ENCODE measurements at regions not wholly inside any gene's neighbourhood (a gene's known extent, or its start where the extent isn't known, plus 50 kb on each side); places are given as distances from the start of the nearest gene placed in this dataset.

- H3K4me1 ChIP-seq (ENCODE audit: control insufficient read depth in 1 of 2, insufficient read depth in 2 of 2, low read length in 2 of 2), result no peaks in the 10 kb centered on the region
- no peak for DNase-seq (ENCODE audit: low read depth, low spot score)
- H3K4me2 ChIP-seq (ENCODE audit: low read length), result no peak overlapping the region
- H3K9me2 ChIP-seq (ENCODE audit: insufficient read depth), result no peaks in the 10 kb centered on the region
- no peak overlapping the region for H3K27ac ChIP-seq (ENCODE audit: low read depth, low read length)
- no peaks in the 10 kb centered on the region for H4K20me1 ChIP-seq (ENCODE audit: insufficient read depth)
- TF ChIP-seq ATF3 (IDR thresholded peaks at IDR 0.05) (no peak), REST (IDR thresholded peaks at IDR 0.05; ENCODE audit: low read depth) (no peak), EZH2 (IDR thresholded peaks at IDR 0.05) (no peak), SIN3A (IDR thresholded peaks at IDR 0.05; ENCODE audit: low read depth) (no peak), CBX3 (IDR thresholded peaks at IDR 0.05; ENCODE audit: low read depth) (no peak), ZNF274 (IDR thresholded peaks at IDR 0.05; ENCODE audit: low read depth, low read length) (no peak), POLR2AphosphoS5 (IDR thresholded peaks at IDR 0.05; ENCODE audit: low read depth, low read length) (no peak), ELF1 (IDR thresholded peaks at IDR 0.05; ENCODE audit: borderline replicate concordance, low read depth) (no peak), SRF (IDR thresholded peaks at IDR 0.05; ENCODE audit: low read depth) (no peak), FOSL1 (IDR thresholded peaks at IDR 0.05; ENCODE audit: low read depth) (no peak), YY1 (IDR thresholded peaks at IDR 0.05; ENCODE audit: extremely low read depth, insufficient replicate concordance, low read depth, low read length) (no peak), SP1 (IDR thresholded peaks at IDR 0.05; ENCODE audit: low read depth) (no peak), EGR1 (IDR thresholded peaks at IDR 0.05; ENCODE audit: low read depth) (no peak), POLR2A (IDR thresholded peaks at IDR 0.05; ENCODE audit: borderline replicate concordance, extremely low read depth, insufficient read depth, insufficient read length) (no peak), CTCF (IDR thresholded peaks at IDR 0.05 in 2 of 3, conservative IDR thresholded peaks at IDR 0.05 in 1 of 3; ENCODE audit: borderline replicate concordance in 1 of 3, insufficient read depth in 1 of 3, low read depth in 2 of 3, low read length in 2 of 3) (no peak)
- CTCF ChIA-PET, result no interaction called here
- POLR2A ChIA-PET, result no interaction called here
- no peaks in the 10 kb centered on the region for H3K36me3 ChIP-seq (ENCODE audit: control insufficient read depth in 1 of 2, insufficient read depth in 2 of 2, low read length in 2 of 2)
- no peaks in the 10 kb centered on the region for H3K79me2 ChIP-seq (ENCODE audit: insufficient read depth, low read length)
- H3K9ac ChIP-seq (ENCODE audit: low read length), result no peak overlapping the region
- no peak overlapping the region for H2AFZ ChIP-seq (ENCODE audit: low read depth, low read length, poor library complexity, severe bottlenecking)
- intact Hi-C loops (cut with micrococcal nuclease), result no loop called here
- no peak overlapping the region for H3K4me3 ChIP-seq (replicated peaks in 1 of 2; ENCODE audit: low read depth in 1 of 2, low read length in 2 of 2)
- H3K9me3 ChIP-seq (ENCODE audit: control insufficient read depth in 1 of 2, insufficient read depth in 1 of 2, low read depth in 1 of 2, low read length in 2 of 2), result no peaks in the 10 kb centered on the region
- no peaks in the 10 kb centered on the region for H3K27me3 ChIP-seq (ENCODE audit: insufficient read depth, low read length)
- no TSS peak for BruUV-seq (replicated peaks)
- no peak for ATAC-seq
- RAD21 ChIA-PET (ENCODE audit: low non-redundant PET in 1 of 2, low total read pairs in 2 of 2, uncharacterized antibody in 2 of 2, unreplicated experiment in 2 of 2), result no interaction called here
Observed at GRCh38 chrX:39710776-39711175, 387.0 kb downstream of the BCOR start.

Data from HCT116 (cell line).